SK-N-MC (cell line): ENCODE measurements at regions not wholly inside any gene's neighbourhood (a gene's known extent, or its start where the extent isn't known, plus 50 kb on each side); places are given as distances from the start of the nearest gene placed in this dataset.

ENCODE experiments used
- EZH2 ChIP-seq: fragments of 200-600 bp; sonication (generic); IDR thresholded peaks from one replicate; pipeline ENCODE4 v1.6.1; 2017; ENCODE audit warnings: antibody characterized with exemption
- FOXP2 ChIP-seq: optimal IDR thresholded peaks from 2 replicates; pipeline ENCODE3; 2011; ENCODE audit warnings: mild to moderate bottlenecking, moderate library complexity; ENCODE audit not compliant: insufficient read depth; ENCODE audit errors: extremely low read length, control extremely low read depth
- POLR2AphosphoS5 ChIP-seq: IDR thresholded peaks from 2 replicates; pipeline ENCODE4 v1.6.1; 2012; ENCODE audit warnings: mild to moderate bottlenecking, low read depth, low read length, borderline replicate concordance

GRCh38 chr2:59727121-59727590 is 826.3 kb downstream of the BCL11A start:
- TF ChIP-seq POLR2AphosphoS5 (no peak), EZH2 (no peak), FOXP2 (no peak)
